K562 (cell line): ENCODE measurements at regions not wholly inside any gene's neighbourhood (a gene's known extent, or its start where the extent isn't known, plus 50 kb on each side); places are given as distances from the start of the nearest gene placed in this dataset.

Experiments
- CBFB ChIP-seq: sonication (generic); formaldehyde crosslinking; IDR thresholded peaks from 2 replicates; pipeline ENCODE4 v1.4.0; 2020; ENCODE audit warnings: mild to moderate bottlenecking, missing genetic modification reagents
- NFE2L1 ChIP-seq: fragments of 450-650 bp; IDR thresholded peaks from 2 replicates; pipeline ENCODE4 v1.6.1; 2016; ENCODE audit warnings: missing genetic modification characterization, low read depth, mild to moderate bottlenecking, missing compliant biosample characterization, moderate library complexity, borderline replicate concordance
- RAD21 ChIP-seq, 2 experiments: fragments of 250-450 bp in 1 of 2; fragments of 450-650 bp in 1 of 2; sonication (Bioruptor Pico) in 1 of 2; formaldehyde crosslinking in 1 of 2; IDR thresholded peaks in 1 of 2; conservative IDR thresholded peaks in 1 of 2; 2 replicates each; pipeline versions ENCODE4 v1.4.0 to v1.8.0; 2020 to 2022; ENCODE audit warnings: mild to moderate bottlenecking in 2 of 2, moderate library complexity in 1 of 2
- ZNF407 ChIP-seq: fragments of 450-650 bp; IDR thresholded peaks from 2 replicates; pipeline ENCODE4 v1.6.1; 2016; ENCODE audit warnings: low read depth

GRCh38 chr4:45316257-45316656, 589.9 kb upstream of the GNPDA2 start:
- no peak for TF ChIP-seq CBFB (CRISPR knock-in tag)
- TF ChIP-seq RAD21 (CRISPR knock-in tag; conservative IDR thresholded peaks at IDR 0.05 in 1 of 2, IDR thresholded peaks at IDR 0.05 in 1 of 2), result no peak
- TF ChIP-seq ZNF407, result no peak
- no peak for TF ChIP-seq NFE2L1
